ENCODE measurements at regions not wholly inside any gene's neighbourhood (a gene's known extent, or its start where the extent isn't known, plus 50 kb on each side); places are given as distances from the start of the nearest gene placed in this dataset.

GRCh38 chr13:111661052-111661451 lies 340.6 kb downstream of the TEX29 start:
- TF ChIP-seq POLR2AphosphoS5 (IDR thresholded peaks at IDR 0.05) (no peak), POLR2A (IDR thresholded peaks at IDR 0.05) (no peak)

Measured in stomach (tissue), 4 donors.